Prostate gland (tissue), 2 donors: ENCODE measurements at regions not wholly inside any gene's neighbourhood (a gene's known extent, or its start where the extent isn't known, plus 50 kb on each side); places are given as distances from the start of the nearest gene placed in this dataset.
"Not testable (repeated sequence)": the region's sequence is repeated elsewhere in the genome, so short reads cannot be mapped to it uniquely, and the experiment has no call there.

ENCODE experiments used
- CTCF ChIP-seq, 4 experiments: fragments of 200-600 bp in 2 of 4; fragments of 450-650 bp in 2 of 4; sonication (generic) in 2 of 4; IDR thresholded peaks; 1 replicate in 3 of 4; 2 replicates in 1 of 4; pipeline ENCODE4 v1.5.1; 2016 to 2019; ENCODE audit warnings: antibody characterized with exemption in 4 of 4, mild to moderate bottlenecking in 2 of 4, moderate library complexity in 2 of 4
- POLR2A ChIP-seq: fragments of 450-650 bp; IDR thresholded peaks from one replicate; pipeline ENCODE4 v1.6.1; 2016; ENCODE audit warnings: antibody characterized with exemption, mild to moderate bottlenecking
- POLR2AphosphoS5 ChIP-seq: sonication (generic); formaldehyde crosslinking; IDR thresholded peaks from one replicate; pipeline ENCODE4 v1.6.1; 2017; ENCODE audit warnings: antibody characterized with exemption

- TF ChIP-seq CTCF (IDR thresholded peaks at IDR 0.05); POLR2A; POLR2AphosphoS5: not testable (repeated sequence)
These were observed 105.8 kb upstream of the NBPF19 start for GRCh38 chr1:149369081-149369480.
